HG02870 (cell line): ENCODE measurements at regions not wholly inside any gene's neighbourhood (a gene's known extent, or its start where the extent isn't known, plus 50 kb on each side); places are given as distances from the start of the nearest gene placed in this dataset.
A peak's percentile ranks its signal among the peaks of the same experiment; 100 is the strongest.
"Not testable (repeated sequence)": the region's sequence is repeated elsewhere in the genome, so short reads cannot be mapped to it uniquely, and the experiment has no call there.

Source experiments
- ATAC-seq: cut with Tn5 transposase; IDR thresholded peaks from one replicate; pipeline ENCODE4 v1.9.1; 2021; ENCODE audit warnings: mild to moderate bottlenecking, moderate library complexity; ENCODE audit not compliant: unreplicated experiment

DNA sequence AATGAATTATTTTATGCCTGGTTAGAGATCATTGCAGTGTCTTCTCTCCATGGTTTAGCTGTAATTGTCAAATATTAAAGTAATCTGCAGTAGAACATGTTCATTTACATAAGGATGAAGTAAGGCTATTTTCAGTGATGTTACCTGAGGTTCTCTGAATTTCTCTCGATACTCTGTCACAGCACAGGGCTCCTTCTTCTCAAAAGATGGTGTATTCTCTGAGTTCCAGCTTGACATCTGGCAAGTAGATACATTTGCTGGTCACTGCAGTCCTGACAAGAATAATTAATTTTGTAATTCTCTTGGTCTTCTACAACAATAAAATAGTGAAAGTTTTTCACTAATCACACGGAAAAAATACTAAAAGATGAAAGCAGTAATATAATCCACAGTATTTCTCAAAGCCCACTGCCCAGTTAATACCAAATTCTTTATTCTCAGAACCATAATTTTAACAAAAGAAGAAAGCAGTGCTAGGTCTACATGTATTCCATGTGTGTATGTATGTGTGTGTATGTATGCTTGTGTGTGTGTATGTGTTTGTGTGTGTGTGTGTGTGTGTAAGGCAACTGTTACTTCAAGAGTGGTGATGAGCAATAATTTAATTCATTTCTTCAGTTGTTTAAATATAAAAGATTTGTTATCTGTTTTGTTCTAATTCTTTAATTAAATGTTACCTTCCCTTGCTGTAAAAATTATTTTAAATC, 1165.5 kb upstream of the SLC39A10 start:
- no peak for ATAC-seq

DNA sequence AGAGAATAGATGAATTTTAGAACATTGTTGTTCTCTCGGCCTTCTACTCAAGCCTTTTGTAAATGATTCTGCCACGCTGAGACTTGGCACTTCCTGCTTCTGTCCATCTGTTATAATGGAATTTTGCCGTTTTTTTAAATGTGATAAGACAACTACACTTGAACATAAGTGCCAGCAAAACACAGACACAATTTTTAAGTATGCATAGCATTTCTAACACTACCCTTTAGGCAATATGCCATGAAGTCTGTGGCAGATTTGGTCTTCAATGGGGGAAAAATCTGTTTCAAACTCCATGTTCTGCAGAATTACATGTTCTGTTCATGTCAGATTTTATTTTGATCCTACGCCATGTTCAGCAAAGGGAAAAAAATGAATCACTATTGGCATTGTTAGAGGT, 1170.7 kb upstream of the SLC39A10 start:
- ATAC-seq: no peak

- no peak for ATAC-seq
Measured at GRCh38 chr2:194483041-194483440, 1174.0 kb upstream of the SLC39A10 start.

GRCh38 chr2:194465641-194466040, 1191.4 kb upstream of the SLC39A10 start:
- ATAC-seq: no peak

DNA sequence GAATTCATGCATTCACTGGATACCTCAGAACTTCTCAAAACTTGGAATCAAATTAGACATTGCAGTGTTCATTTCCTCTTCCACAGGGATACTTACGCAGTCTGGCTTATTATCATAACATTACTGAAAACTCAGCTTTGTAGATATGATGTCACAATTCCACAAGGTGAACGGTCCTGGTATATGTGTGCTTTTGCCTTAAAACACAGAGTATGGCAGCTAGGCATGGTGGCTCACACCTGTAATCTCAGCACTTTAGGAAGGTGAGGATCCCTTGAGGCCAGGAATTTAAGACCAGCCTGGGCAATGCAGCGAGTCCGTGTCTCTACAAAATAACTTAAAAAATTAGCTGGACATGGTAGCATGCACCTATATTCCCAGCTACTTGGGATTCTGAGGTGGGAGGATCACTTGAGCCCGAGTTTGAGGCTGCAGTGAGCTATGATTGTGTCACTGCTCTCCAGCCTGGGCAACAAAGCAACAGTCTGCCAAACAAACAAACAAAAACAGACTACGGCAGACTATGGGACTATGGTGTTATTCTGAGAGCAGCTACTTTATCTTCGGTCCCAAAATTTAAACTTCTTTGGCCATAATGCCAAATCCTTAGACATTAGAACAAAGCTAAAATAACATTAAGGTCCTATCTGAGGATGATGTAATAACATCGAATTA, 1191.9 kb upstream of the SLC39A10 start:
- no peak for ATAC-seq

DNA sequence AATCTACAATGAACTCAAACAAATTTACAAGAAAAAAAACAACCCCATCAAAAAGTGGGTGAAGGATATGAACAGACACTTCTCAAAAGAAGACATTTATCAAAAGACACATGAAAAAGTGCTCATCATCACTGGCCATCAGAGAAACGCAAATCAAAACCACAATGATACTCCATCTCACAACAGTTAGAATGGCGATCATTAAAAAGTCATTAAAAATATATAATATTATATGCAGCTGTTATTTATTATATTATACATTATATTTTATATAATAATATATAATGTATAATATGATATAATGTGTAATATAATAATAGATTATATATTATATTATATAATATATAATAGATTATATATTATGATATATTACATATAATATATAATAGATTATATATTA, 1194.1 kb upstream of the SLC39A10 start:
- ATAC-seq: not testable (repeated sequence)

DNA sequence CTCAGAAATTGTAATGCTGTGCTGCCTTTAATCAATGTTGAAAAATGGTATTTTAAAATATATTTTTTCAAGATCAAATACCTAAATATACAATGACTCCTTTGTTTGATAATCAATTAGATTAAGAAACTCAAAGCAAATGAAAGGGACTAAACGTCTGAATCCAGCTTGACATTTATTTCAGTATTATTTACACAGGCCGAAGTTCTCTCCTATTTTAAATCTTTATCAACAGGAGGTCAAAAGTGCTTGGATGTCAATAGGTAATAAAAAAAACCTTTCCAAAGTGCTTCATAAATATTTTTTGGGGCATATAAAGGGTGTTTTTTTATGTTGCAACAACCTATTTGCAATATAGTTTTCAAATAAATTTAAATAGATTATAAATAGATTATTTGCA, 1201.7 kb upstream of the SLC39A10 start:
- ATAC-seq: no peak

- no peak for ATAC-seq
Measured at GRCh38 chr2:194452504-194452903, 1204.5 kb upstream of the SLC39A10 start.

DNA sequence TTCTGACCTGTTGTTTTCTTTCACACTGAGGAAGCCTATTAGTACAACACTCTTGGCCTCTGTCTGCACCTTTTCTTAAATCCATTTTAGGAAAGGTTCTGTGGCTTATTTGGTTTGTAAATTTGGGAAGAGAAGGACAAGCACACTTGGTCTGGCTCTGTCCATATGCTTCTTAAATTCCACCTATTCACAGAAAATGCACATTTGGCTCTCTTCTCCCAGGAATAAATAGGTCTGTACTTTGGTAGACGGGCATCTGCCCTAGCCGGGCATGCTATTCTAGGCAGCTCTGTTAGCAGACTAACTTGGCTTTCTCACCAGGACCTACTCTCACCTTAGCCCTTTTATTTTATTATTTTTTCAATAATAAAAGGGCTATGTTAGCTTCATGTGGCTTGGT, 1211.8 kb upstream of the SLC39A10 start:
- no peak for ATAC-seq

- ATAC-seq: no peak
Measured at GRCh38 chr2:194443926-194444325, 1213.1 kb upstream of the SLC39A10 start.

- ATAC-seq: no peak
Measured at GRCh38 chr2:194424683-194425209, 1232.3 kb upstream of the SLC39A10 start.

GRCh38 chr2:194411221-194411620, 1245.8 kb upstream of the SLC39A10 start:
- ATAC-seq: no peak

DNA sequence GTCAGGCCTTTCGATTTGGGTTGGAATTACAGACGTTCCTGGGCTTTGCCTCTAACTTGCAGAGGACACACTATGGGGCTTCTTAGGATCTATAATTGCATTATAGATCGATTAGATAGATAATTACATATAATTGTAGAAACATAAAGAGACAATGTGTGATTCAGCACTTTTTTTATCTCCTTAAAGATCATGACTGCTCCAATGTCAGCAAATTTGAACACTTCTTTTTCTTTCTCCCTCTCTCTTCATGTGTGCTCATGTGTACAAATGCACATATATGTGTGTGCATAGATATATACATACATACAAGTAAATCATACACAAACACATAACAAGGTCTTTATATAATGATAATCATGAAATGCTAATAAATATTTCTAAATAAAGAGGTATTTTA, 1261.2 kb upstream of the SLC39A10 start:
- ATAC-seq: no peak

DNA sequence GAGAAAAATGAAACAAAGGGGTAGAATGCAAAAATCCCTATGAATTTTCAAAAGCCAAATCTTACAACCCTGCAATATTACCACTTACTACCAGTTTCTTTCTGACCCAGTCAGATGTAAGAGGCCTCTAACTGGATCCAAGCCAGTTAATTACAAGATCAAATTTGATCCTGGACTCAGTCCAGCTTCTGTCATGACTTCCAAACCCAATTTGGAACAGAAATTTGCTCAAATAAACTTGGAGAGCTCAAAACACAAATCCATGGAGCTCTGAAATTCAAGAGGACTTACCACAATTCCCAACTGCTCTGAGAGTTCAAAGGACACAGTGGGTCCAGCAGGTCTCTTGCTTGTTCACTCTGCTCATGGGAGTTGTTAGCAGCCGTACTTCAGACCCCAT, 1271.7 kb upstream of the SLC39A10 start:
- no peak for ATAC-seq

GRCh38 chr2:194383401-194383800, 1273.6 kb upstream of the SLC39A10 start:
- no peak for ATAC-seq

GRCh38 chr2:194382221-194382620, 1274.8 kb upstream of the SLC39A10 start:
- no peak for ATAC-seq

GRCh38 chr2:194380011-194380410, 1277.0 kb upstream of the SLC39A10 start:
- ATAC-seq: peak; percentile 78

- not testable (repeated sequence) for ATAC-seq
Measured at GRCh38 chr2:194367390-194367789, 1289.6 kb upstream of the SLC39A10 start.

GRCh38 chr2:194363878-194364277, 1293.1 kb upstream of the SLC39A10 start:
- no peak for ATAC-seq

DNA sequence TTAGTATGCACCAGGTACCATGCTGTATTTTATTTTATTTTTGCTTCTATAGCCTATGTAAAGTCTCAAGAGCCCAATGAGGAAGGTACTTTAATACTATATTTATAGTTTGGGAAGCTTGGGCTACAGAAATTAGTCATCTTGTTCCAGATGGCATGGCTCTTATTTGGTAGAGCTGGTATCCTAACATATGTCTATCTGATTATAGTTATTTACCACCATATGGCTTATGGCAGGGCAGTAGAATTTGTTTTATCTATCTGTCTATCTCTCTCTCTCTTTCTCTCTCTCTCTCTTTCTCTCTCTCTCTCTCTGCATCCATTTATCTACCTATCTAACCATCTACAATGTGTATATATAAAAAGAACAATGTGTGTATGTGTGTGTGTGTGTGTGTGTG, 1293.7 kb upstream of the SLC39A10 start:
- no peak for ATAC-seq

GRCh38 chr2:194352505-194352904, 1304.5 kb upstream of the SLC39A10 start:
- no peak for ATAC-seq

DNA sequence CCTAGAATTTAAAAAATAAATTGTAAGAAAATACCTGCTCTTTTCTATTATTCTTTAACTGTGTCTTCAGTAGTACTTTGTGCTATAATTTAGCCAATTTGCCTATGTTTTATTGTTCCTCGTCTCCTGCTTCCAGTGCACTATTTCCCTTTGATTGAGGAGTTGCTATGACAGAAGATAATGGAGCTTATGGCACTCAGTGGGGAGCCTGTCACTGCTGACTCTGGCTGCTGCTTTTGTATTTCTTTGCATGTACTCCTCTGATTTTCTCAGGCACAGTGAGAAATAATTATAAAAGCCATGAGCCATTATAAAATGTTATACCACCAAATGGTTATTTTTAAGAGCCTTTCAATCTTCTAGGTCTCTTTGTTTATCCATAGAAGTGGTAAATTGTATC, 1310.8 kb upstream of the SLC39A10 start:
- ATAC-seq: no peak
